GM21515 (cell line): ENCODE measurements at regions not wholly inside any gene's neighbourhood (a gene's known extent, or its start where the extent isn't known, plus 50 kb on each side); places are given as distances from the start of the nearest gene placed in this dataset.
"Not testable (repeated sequence)": the region's sequence is repeated elsewhere in the genome, so short reads cannot be mapped to it uniquely, and the experiment has no call there.

ENCODE experiments used
- ATAC-seq: cut with Tn5 transposase; IDR thresholded peaks from one replicate; pipeline ENCODE4 v1.9.1; 2021; ENCODE audit not compliant: unreplicated experiment

- ATAC-seq, result no peak
These were observed 273.8 kb downstream of the RPS6KC1 start for GRCh38 chr1:213324859-213325258.

- no peak for ATAC-seq
These were observed 274.4 kb downstream of the RPS6KC1 start for GRCh38 chr1:213325482-213325881.

GRCh38 chr1:213326281-213327016 is 275.4 kb downstream of the RPS6KC1 start:
- no peak for ATAC-seq

- no peak for ATAC-seq
These were observed 276.1 kb downstream of the RPS6KC1 start for GRCh38 chr1:213327017-213327667.

GRCh38 chr1:213329406-213330008 is 278.5 kb downstream of the RPS6KC1 start:
- no peak for ATAC-seq

- no peak for ATAC-seq
These were observed 279.2 kb downstream of the RPS6KC1 start for GRCh38 chr1:213330281-213330680.

GRCh38 chr1:213331631-213332175 is 280.7 kb downstream of the RPS6KC1 start:
- no peak for ATAC-seq

GRCh38 chr1:213332491-213332890 is 281.4 kb downstream of the RPS6KC1 start:
- ATAC-seq, result no peak

GRCh38 chr1:213333121-213333520 is 282.1 kb downstream of the RPS6KC1 start:
- ATAC-seq, result no peak

GRCh38 chr1:213335084-213335483 is 284.0 kb downstream of the RPS6KC1 start:
- no peak for ATAC-seq

- no peak for ATAC-seq
These were observed 286.1 kb downstream of the RPS6KC1 start for GRCh38 chr1:213337025-213337678.

GRCh38 chr1:213340593-213340992 is 289.6 kb downstream of the RPS6KC1 start:
- no peak for ATAC-seq

GRCh38 chr1:213345621-213346020 is 294.6 kb downstream of the RPS6KC1 start:
- no peak for ATAC-seq

- no peak for ATAC-seq
These were observed 306.4 kb downstream of the RPS6KC1 start for GRCh38 chr1:213357403-213357802.

- not testable (repeated sequence) for ATAC-seq
These were observed 307.3 kb downstream of the RPS6KC1 start for GRCh38 chr1:213358368-213358767.

GRCh38 chr1:213362598-213362997 is 311.6 kb downstream of the RPS6KC1 start:
- no peak for ATAC-seq

GRCh38 chr1:213366141-213366831 is 315.2 kb downstream of the RPS6KC1 start:
- ATAC-seq, result no peak

GRCh38 chr1:213369465-213369864 is 318.4 kb downstream of the RPS6KC1 start:
- no peak for ATAC-seq

GRCh38 chr1:213370523-213370922 is 319.5 kb downstream of the RPS6KC1 start:
- no peak for ATAC-seq

GRCh38 chr1:213371525-213371846 is 320.4 kb downstream of the RPS6KC1 start:
- ATAC-seq, result no peak
